ENCODE measurements at regions not wholly inside any gene's neighbourhood (a gene's known extent, or its start where the extent isn't known, plus 50 kb on each side); places are given as distances from the start of the nearest gene placed in this dataset.

DNA sequence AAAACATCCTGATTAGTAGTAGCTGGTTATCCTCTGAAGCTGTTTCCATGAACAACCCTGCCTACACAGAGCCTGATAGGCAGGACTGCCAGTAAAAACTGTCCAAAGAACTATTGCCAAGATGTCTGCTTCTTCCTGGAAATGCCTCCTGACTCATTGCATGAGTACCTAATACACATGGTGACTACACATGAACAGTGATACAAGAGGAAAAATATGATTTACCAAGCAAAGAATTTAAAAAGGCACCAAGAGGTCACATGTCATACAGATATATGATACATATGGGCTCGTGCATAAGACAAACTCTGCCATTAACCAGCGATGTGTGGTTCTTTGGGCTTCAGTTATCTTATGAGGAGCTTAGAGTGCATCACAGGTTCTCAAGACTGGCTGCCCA, 552.3 kb downstream of the SLC16A7 start:
- no peak for DNase-seq

DNA sequence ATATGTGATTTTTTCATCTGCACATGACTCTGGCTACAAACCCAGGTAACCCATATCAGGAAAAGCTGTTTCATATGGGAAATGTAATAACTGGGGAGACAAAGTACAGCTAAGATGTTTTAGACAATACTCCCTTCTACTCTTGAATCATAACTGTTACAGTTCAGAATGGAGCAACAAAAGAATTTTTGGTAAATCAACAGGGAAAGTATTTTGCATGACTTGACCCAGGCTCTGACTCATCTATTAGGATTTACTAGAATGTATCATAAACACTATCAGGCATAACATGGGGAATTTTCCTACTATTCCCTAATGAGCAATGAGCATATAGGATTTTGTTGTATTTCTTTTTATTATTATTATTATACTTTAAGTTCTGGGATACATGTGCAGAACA, 553.0 kb downstream of the SLC16A7 start:
- DNase-seq, result no peak

DNA sequence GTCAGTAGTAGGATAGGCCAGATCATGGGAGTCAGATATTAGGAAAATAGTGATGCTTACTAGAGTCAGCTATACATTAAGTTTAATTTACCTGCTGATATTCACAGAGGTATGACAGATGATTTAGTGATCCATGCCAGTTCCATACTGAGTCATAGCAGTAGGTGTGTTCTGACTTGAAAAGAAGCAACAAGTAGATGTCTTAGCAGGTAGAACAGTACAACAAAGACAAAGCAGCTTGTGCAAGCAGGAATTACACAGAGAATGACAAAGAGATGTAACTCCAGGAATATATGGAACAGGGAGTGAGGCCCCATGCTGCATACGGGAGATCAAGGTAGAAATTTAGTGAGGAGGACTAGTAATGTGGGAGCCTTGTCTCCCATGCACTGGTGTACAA, 556.9 kb downstream of the SLC16A7 start:
- DNase-seq, result no peak

DNA sequence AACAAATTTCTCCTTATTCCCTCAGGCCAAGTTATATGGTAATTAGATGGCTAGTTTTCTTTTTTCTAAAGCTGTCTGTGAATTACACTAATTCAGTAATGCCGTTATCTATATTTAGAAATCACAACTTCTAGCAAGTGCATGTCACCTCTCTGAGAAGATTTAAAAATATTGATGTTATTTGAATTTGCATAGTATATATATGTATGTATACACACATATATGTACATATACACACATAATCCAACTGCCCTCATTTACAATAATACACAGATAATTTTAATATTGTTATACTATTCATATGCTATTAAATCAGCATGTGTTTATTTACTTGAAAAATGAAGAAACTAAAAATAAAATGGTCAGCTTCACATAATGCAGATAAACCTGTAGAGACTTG, 563.9 kb downstream of the SLC16A7 start:
- DNase-seq, result no peak

GRCh38 chr12:60162988-60163720, 567.3 kb downstream of the SLC16A7 start:
- no peak for DNase-seq

DNA sequence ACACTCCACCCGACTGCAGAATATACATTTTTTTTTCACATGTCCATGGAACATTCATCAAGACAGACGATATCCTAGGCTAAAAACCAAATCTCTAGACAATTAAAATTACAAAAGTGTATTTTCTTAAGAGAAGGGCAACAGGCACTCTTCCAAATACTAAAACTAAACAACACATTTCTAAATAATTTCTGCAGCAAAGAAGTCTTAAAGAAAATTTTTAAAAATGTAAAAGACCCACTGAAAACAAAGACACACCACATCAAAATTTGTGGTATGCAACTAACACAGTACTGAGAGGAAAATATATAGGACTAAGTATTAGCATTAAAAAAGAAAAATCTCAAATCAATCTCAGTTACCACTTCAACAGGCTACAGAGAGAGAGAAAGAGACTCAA, 570.0 kb downstream of the SLC16A7 start:
- DNase-seq, result no peak

DNA sequence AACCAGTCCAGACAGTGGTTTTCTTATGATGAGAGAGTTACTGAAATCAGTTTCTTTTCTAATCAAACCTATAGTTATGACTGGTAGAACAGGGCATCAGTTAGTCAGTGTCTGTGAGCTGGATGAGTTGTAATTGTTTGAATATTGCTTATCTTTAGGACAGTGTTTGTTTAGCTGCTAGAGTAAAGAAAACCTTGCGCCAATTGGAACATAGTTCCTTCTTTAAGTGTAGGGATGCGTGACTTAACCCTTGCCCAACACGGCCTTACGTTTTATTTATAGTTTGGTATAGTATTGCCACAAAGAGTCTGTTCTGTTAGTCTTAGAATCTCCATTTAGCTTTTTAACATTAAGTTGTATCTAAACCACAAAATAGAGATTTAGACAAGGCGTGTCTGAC, 572.6 kb downstream of the SLC16A7 start:
- DNase-seq, result no peak

- DNase-seq, result no peak
These were observed 574.1 kb downstream of the SLC16A7 start for GRCh38 chr12:60169904-60170303.

GRCh38 chr12:60172266-60173211, 576.7 kb downstream of the SLC16A7 start:
- DNase-seq, result no peak

GRCh38 chr12:60173224-60174170, 577.7 kb downstream of the SLC16A7 start:
- DNase-seq, result no peak

DNA sequence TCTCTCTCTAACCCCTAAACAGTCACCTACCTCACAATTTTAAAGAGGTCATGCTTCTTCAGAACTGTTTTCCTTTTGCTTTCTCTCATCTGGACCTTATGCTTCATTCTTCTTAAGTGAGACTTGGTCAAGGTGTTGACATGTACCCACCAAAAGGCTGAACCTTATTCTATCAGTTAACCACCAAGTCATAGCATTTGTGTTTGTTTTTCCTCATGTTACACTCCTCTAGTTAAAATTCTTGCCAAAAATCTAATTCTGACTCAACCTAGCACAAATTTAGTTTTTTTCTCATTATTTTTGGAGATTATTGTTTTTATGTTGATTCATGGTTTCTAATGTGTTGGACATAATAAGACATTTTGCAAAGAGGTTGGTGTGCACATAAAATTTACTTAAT, 578.6 kb downstream of the SLC16A7 start:
- DNase-seq, result no peak

GRCh38 chr12:60174941-60175340, 579.1 kb downstream of the SLC16A7 start:
- DNase-seq, result no peak

- DNase-seq, result no peak
These were observed 581.1 kb downstream of the SLC16A7 start for GRCh38 chr12:60176891-60177290.

- DNase-seq, result no peak
These were observed 584.5 kb downstream of the SLC16A7 start for GRCh38 chr12:60180298-60180697.

- DNase-seq, result no peak
These were observed 586.5 kb downstream of the SLC16A7 start for GRCh38 chr12:60182354-60182753.

DNA sequence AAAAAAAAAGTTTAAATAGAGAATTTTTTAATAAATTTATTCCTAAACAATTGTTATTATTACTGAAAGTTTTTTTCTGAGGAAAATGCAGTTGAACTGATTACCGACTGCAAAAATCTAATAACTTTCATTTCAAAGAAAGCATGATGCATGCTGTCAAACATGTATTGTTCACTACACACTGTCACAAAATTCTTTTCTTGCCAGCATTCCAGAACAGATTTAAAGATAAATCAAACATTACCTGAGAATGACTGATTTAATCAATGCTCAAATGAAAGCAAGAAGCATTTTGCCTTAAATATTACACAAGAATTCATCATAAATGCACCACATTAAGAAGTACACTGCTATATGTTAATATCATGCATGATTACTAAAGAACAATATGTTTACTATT, 588.3 kb downstream of the SLC16A7 start:
- DNase-seq, result no peak

GRCh38 chr12:60185060-60185459, 589.2 kb downstream of the SLC16A7 start:
- no peak for DNase-seq

DNA sequence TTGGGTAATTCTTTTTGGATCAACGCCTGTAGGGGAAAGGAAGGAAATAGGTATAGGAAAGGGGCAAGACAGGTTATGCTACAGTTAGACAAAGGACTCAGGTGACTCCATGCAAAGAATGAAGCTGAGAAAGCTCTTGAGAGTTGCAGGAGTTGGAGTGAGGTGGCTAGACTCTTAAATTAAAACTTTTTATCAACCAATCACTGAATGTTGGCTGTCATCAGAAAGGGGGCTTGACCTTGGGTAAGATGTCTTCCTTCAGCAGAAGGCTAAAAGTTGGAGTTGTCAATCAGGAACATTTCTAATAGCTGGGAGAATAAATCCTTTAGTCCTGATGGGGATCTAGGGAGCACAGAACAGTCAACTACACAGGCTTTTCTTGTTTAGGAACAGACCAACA, 595.4 kb downstream of the SLC16A7 start:
- no peak for DNase-seq

GRCh38 chr12:60191676-60192359, 596.0 kb downstream of the SLC16A7 start:
- DNase-seq, result no peak

DNA sequence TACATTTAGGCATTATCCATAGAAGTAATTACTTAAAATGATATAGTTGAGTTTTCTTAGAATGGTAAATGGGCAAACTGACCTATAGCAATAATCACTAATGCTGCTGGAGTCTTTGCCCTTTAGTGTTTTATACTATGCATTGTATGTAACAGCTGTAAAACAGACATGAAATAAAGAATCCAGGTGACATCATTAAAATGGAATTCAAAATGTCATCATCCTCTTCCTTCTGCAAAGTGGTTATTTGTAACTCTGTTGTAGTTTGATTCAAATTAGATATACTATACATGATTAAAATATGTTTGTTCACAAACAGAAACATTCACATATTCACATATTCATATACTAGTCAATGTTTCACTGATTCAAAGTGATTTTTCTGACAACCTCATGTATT, 598.8 kb downstream of the SLC16A7 start:
- DNase-seq, result no peak

- DNase-seq, result no peak
These were observed 599.7 kb downstream of the SLC16A7 start for GRCh38 chr12:60195483-60195882.

DNA sequence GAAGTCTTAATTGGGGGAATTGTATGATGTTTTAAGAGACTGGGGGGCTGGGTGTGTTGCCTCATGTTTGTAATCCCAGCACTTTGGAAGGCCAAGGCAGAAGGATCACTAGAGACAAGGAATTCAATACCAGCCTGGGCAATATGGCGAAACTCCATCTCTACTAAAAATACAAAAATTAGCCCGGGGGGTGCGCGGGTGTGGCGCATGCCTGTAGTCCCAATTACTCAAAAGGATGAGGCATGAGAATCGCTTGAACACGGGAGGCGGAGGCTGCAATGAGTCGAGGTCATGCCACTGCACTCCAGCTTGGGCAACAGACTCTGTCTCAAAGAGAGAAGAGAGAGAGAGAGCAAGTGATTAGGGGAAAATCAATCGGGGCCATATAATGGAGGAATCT, 600.5 kb downstream of the SLC16A7 start:
- DNase-seq, result no peak
